Fibroblast of lung (primary cell): ENCODE measurements at regions not wholly inside any gene's neighbourhood (a gene's known extent, or its start where the extent isn't known, plus 50 kb on each side); places are given as distances from the start of the nearest gene placed in this dataset.

Source experiments
- DNase-seq, 2 donors: peaks; one replicate each; pipeline versions ENCODE4 v3.0.0 to v3.0.0-alpha.2; 2010; ENCODE audit warnings: low read depth in 2 of 2
- H2AFZ ChIP-seq: 2 replicates; pipeline ENCODE4 v1.5.1; 2012; ENCODE audit warnings: low read length, control low read depth, inconsistent platforms
- H3K27ac ChIP-seq: 2 replicates; pipeline ENCODE4 v1.5.1; 2011; ENCODE audit warnings: low read length, control low read depth; ENCODE audit not compliant: insufficient read depth
- H3K27me3 ChIP-seq: 2 replicates; pipeline ENCODE4 v1.5.1; 2011; ENCODE audit warnings: mild to moderate bottlenecking, low read length; ENCODE audit not compliant: control insufficient read depth, insufficient read depth
- H3K36me3 ChIP-seq: 2 replicates; pipeline ENCODE4 v1.5.1; 2011; ENCODE audit warnings: low read length; ENCODE audit not compliant: control insufficient read depth, insufficient read depth
- H3K4me1 ChIP-seq: 2 replicates; pipeline ENCODE4 v1.5.1; 2011; ENCODE audit warnings: low read length; ENCODE audit not compliant: control insufficient read depth, insufficient read depth; ENCODE audit errors: extremely low read depth
- H3K4me2 ChIP-seq: 2 replicates; pipeline ENCODE4 v1.5.1; 2011; ENCODE audit warnings: low read length, control low read depth; ENCODE audit not compliant: insufficient read depth; ENCODE audit errors: extremely low read depth
- H3K4me3 ChIP-seq, 4 experiments: fragments of 200-600 bp in 1 of 4; sonication (generic) in 1 of 4; replicated peaks in 1 of 4; 2 replicates each; pipeline ENCODE4 v1.5.1; 2011 to 2016; ENCODE audit warnings: low read length in 4 of 4, low read depth in 3 of 4, mild to moderate bottlenecking in 3 of 4, control low read depth in 2 of 4, inconsistent platforms in 1 of 4, mixed read lengths in 1 of 4; ENCODE audit not compliant: insufficient read depth in 1 of 4; ENCODE audit errors: control extremely low read depth in 1 of 4
- H3K79me2 ChIP-seq: 2 replicates; pipeline ENCODE4 v1.5.1; 2012; ENCODE audit warnings: mild to moderate bottlenecking, low read length, inconsistent platforms; ENCODE audit not compliant: control insufficient read depth, insufficient read depth
- H3K9ac ChIP-seq: 2 replicates; pipeline ENCODE4 v1.5.1; 2011; ENCODE audit warnings: mild to moderate bottlenecking, low read length, control low read depth; ENCODE audit not compliant: insufficient read depth
- H3K9me3 ChIP-seq: 2 replicates; pipeline ENCODE4 v1.5.1; 2012; ENCODE audit warnings: low read depth, low read length; ENCODE audit not compliant: control insufficient read depth, insufficient read depth
- H4K20me1 ChIP-seq: 2 replicates; pipeline ENCODE4 v1.5.1; 2011; ENCODE audit warnings: low read length; ENCODE audit not compliant: control insufficient read depth, insufficient read depth; ENCODE audit errors: extremely low read depth
- EZH2 ChIP-seq: IDR thresholded peaks from 2 replicates; pipeline ENCODE4 v1.5.1; 2012; ENCODE audit warnings: low read length, control low read depth, mild to moderate bottlenecking; ENCODE audit errors: missing control alignments
- TF ChIP-seq, protein P1 (sequence below), 2 donors: IDR thresholded peaks in 1 of 2; conservative IDR thresholded peaks in 1 of 2; 1 replicate in 1 of 2; 2 replicates in 1 of 2; pipeline ENCODE4 v1.5.1; 2011 to 2012; ENCODE audit warnings: low read length in 2 of 2, control low read depth in 1 of 2, inconsistent platforms in 1 of 2, low read depth in 1 of 2, mild to moderate bottlenecking in 1 of 2

- Histone ChIP-seq H3K9me3 (no peaks in the 10 kb centered on the region), H3K27me3 (no peaks in the 10 kb centered on the region), H3K9ac (no peak overlapping the region), H3K79me2 (no peaks in the 10 kb centered on the region), H3K36me3 (no peaks in the 10 kb centered on the region), H3K4me1 (no peaks in the 10 kb centered on the region), H3K27ac (no peak overlapping the region), H4K20me1 (no peaks in the 10 kb centered on the region), H3K4me3 (no peak overlapping the region), H3K4me2 (no peak overlapping the region), H2AFZ (no peak overlapping the region)
- no peak for DNase-seq
- TF ChIP-seq, protein P1, sequence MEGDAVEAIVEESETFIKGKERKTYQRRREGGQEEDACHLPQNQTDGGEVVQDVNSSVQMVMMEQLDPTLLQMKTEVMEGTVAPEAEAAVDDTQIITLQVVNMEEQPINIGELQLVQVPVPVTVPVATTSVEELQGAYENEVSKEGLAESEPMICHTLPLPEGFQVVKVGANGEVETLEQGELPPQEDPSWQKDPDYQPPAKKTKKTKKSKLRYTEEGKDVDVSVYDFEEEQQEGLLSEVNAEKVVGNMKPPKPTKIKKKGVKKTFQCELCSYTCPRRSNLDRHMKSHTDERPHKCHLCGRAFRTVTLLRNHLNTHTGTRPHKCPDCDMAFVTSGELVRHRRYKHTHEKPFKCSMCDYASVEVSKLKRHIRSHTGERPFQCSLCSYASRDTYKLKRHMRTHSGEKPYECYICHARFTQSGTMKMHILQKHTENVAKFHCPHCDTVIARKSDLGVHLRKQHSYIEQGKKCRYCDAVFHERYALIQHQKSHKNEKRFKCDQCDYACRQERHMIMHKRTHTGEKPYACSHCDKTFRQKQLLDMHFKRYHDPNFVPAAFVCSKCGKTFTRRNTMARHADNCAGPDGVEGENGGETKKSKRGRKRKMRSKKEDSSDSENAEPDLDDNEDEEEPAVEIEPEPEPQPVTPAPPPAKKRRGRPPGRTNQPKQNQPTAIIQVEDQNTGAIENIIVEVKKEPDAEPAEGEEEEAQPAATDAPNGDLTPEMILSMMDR (conservative IDR thresholded peaks at IDR 0.05 in 1 of 2, IDR thresholded peaks at IDR 0.05 in 1 of 2; ENCODE audit: low read depth in 1 of 2, low read length in 2 of 2), result no peak
- TF ChIP-seq EZH2, result no peak
Measured at GRCh38 chr13:63629591-63629990, 2213.9 kb upstream of the PCDH20 start.

DNA sequence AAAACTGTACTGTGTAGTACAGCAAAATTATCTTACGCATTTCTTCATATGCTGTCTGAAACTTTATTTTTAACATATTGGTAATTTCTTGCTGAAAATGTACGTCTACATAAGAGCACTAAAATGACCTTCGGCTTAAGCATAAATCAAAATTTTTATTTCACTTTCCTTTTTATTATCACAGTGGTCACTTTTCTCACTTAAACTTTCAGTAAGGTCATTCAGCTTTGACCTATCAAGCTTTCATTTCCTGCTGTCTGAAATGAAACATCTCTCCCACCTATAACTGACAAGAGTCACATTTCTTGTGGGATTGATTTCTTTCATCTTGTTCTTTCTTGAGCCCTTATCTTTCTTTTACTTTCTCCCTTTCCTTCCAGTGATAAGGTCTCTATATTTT, 2212.7 kb upstream of the PCDH20 start:
- Histone ChIP-seq H3K4me2 (no peak overlapping the region), H3K4me3 (no peak overlapping the region), H3K9ac (no peak overlapping the region), H2AFZ (no peak overlapping the region), H3K9me3 (no peaks in the 10 kb centered on the region), H3K36me3 (no peaks in the 10 kb centered on the region), H3K27ac (no peak overlapping the region), H3K27me3 (no peaks in the 10 kb centered on the region), H3K4me1 (no peaks in the 10 kb centered on the region), H4K20me1 (no peaks in the 10 kb centered on the region), H3K79me2 (no peaks in the 10 kb centered on the region)
- TF ChIP-seq, protein P1 (conservative IDR thresholded peaks at IDR 0.05 in 1 of 2, IDR thresholded peaks at IDR 0.05 in 1 of 2; ENCODE audit: low read depth in 1 of 2, low read length in 2 of 2), result no peak
- no peak for TF ChIP-seq EZH2
- no peak for DNase-seq

- Histone ChIP-seq H3K4me2 (no peak overlapping the region), H3K36me3 (no peaks in the 10 kb centered on the region), H3K79me2 (no peaks in the 10 kb centered on the region), H2AFZ (no peak overlapping the region), H3K27me3 (no peaks in the 10 kb centered on the region), H4K20me1 (no peaks in the 10 kb centered on the region), H3K27ac (no peak overlapping the region), H3K4me1 (no peaks in the 10 kb centered on the region), H3K4me3 (no peak overlapping the region), H3K9ac (no peak overlapping the region), H3K9me3 (no peaks in the 10 kb centered on the region)
- TF ChIP-seq, protein P1 (conservative IDR thresholded peaks at IDR 0.05 in 1 of 2, IDR thresholded peaks at IDR 0.05 in 1 of 2; ENCODE audit: low read depth in 1 of 2, low read length in 2 of 2), result no peak
- no peak for TF ChIP-seq EZH2
- DNase-seq, result peak; percentile 25 to 31
Measured at GRCh38 chr13:63625869-63626268, 2210.2 kb upstream of the PCDH20 start.
